H1 (cell line): ENCODE measurements at regions not wholly inside any gene's neighbourhood (a gene's known extent, or its start where the extent isn't known, plus 50 kb on each side); places are given as distances from the start of the nearest gene placed in this dataset.
"Not testable (repeated sequence)": the region's sequence is repeated elsewhere in the genome, so short reads cannot be mapped to it uniquely, and the experiment has no call there.

Experiments
- CTCF ChIA-PET: fragments of 300-600 bp; sonication (Branson Sonifier 250); formaldehyde crosslinking; loops from one replicate; lab custom pipeline; 2021; ENCODE audit not compliant: partially characterized antibody; lab: Charles Lee
- POLR2A ChIA-PET: fragments of 300-600 bp; sonication (Branson Sonifier 250); formaldehyde crosslinking; loops from one replicate; lab custom pipeline; 2021; ENCODE audit warnings: inconsistent platforms; ENCODE audit not compliant: partially characterized antibody; lab: Charles Lee
- DNase-seq, 2 experiments: peaks; one replicate each; pipeline versions ENCODE4 v3.0.0 to v3.0.0-alpha.2; 2010 to 2022; ENCODE audit warnings: low spot score in 2 of 2, low read depth in 1 of 2, mixed read lengths in 1 of 2
- FAIRE-seq: peaks from 2 replicates; lab custom pipeline; 2011; peaks lifted over from hg19 to GRCh38; lab: Jason Lieb, UNC
- H2AFZ ChIP-seq: 2 replicates; pipeline ENCODE4 v1.8.1; 2012; ENCODE audit warnings: low read length, inconsistent platforms
- H2AK5ac ChIP-seq: 2 replicates; pipeline ENCODE4 v1.6.1; 2013; ENCODE audit warnings: low read depth, low read length
- H2BK120ac ChIP-seq: replicated peaks from 2 replicates; pipeline ENCODE3; 2013; ENCODE audit warnings: low read depth, low read length, inconsistent platforms
- H2BK12ac ChIP-seq: 2 replicates; pipeline ENCODE4 v1.6.1; 2013; ENCODE audit warnings: low read depth, low read length
- H2BK15ac ChIP-seq: 2 replicates; pipeline ENCODE4 v1.6.1; 2013; ENCODE audit warnings: low read length
- H2BK20ac ChIP-seq: 2 replicates; pipeline ENCODE4 v1.6.1; 2013; ENCODE audit warnings: low read length
- H2BK5ac ChIP-seq: 2 replicates; pipeline ENCODE4 v1.6.1; 2013; ENCODE audit warnings: low read depth, low read length
- H3K14ac ChIP-seq: 2 replicates; pipeline ENCODE4 v1.6.1; 2013; ENCODE audit warnings: inconsistent platforms; ENCODE audit not compliant: insufficient read length
- H3K18ac ChIP-seq: 2 replicates; pipeline ENCODE4 v1.6.1; 2013; ENCODE audit warnings: low read length; ENCODE audit errors: extremely low read depth
- H3K23ac ChIP-seq: 2 replicates; pipeline ENCODE4 v1.6.1; 2013; ENCODE audit warnings: inconsistent platforms; ENCODE audit not compliant: insufficient read length
- H3K23me2 ChIP-seq: 2 replicates; pipeline ENCODE4 v1.6.1; 2013; ENCODE audit warnings: low read depth, low read length
- H3K27ac ChIP-seq: 2 replicates; pipeline ENCODE4 v1.6.1; 2011; ENCODE audit warnings: low read depth, low read length, inconsistent platforms
- H3K27me3 ChIP-seq, 4 experiments: replicated peaks in 1 of 4; 1 replicate in 1 of 4; 2 replicates in 3 of 4; pipeline versions ENCODE4 v1.6.1 to v1.8.1; 2011 to 2013; ENCODE audit warnings: low read length in 3 of 4, mild to moderate bottlenecking in 3 of 4, inconsistent platforms in 2 of 4, mixed read lengths in 2 of 4, moderate library complexity in 1 of 4; ENCODE audit not compliant: control insufficient read depth in 3 of 4, insufficient read depth in 3 of 4; ENCODE audit errors: extremely low read depth in 1 of 4
- H3K36me3 ChIP-seq, 4 experiments: 2 replicates each; pipeline versions ENCODE4 v1.6.1 to v1.8.1; 2011 to 2013; ENCODE audit warnings: mild to moderate bottlenecking in 4 of 4, low read length in 3 of 4, moderate library complexity in 2 of 4, control low read depth in 1 of 4, inconsistent platforms in 1 of 4; ENCODE audit not compliant: insufficient read depth in 4 of 4, control insufficient read depth in 2 of 4
- H3K4ac ChIP-seq: replicated peaks from 2 replicates; pipeline ENCODE3; 2013; ENCODE audit warnings: low read length, low read depth, mixed read lengths, inconsistent platforms; ENCODE audit not compliant: insufficient read length
- H3K4me1 ChIP-seq, 4 experiments: replicated peaks in 1 of 4; 1 replicate in 1 of 4; 2 replicates in 3 of 4; pipeline versions ENCODE4 v1.6.1 to v1.8.1; 2011 to 2013; ENCODE audit warnings: low read length in 3 of 4, inconsistent platforms in 2 of 4, mixed read lengths in 1 of 4; ENCODE audit not compliant: insufficient read depth in 4 of 4, control insufficient read depth in 3 of 4
- H3K4me2 ChIP-seq, 2 experiments: 2 replicates each; pipeline versions ENCODE4 v1.6.1 to v1.8.1; 2011 to 2013; ENCODE audit warnings: low read depth in 2 of 2, low read length in 2 of 2, control low read depth in 1 of 2, inconsistent platforms in 1 of 2, mild to moderate bottlenecking in 1 of 2; ENCODE audit not compliant: insufficient read depth in 1 of 2
- H3K4me3 ChIP-seq, 4 experiments: fragments of 200-600, 300-600 bp in 1 of 4; sonication (generic), shearing (Covaris generic), sonication (Bioruptor Twin) in 1 of 4; 2 replicates each; pipeline versions ENCODE4 v1.5.1 to v1.8.1; 2011 to 2016; ENCODE audit warnings: low read length in 4 of 4, low read depth in 3 of 4, control low read depth in 2 of 4, inconsistent platforms in 2 of 4, mild to moderate bottlenecking in 2 of 4, mixed read lengths in 1 of 4, moderate library complexity in 1 of 4; ENCODE audit not compliant: insufficient read depth in 2 of 4; ENCODE audit errors: extremely low read depth in 1 of 4
- H3K56ac ChIP-seq: replicated peaks from 2 replicates; pipeline ENCODE3; 2013; ENCODE audit warnings: low read depth, mild to moderate bottlenecking, mixed read lengths, low read length, inconsistent platforms; ENCODE audit not compliant: insufficient read length
- H3K79me1 ChIP-seq: 2 replicates; pipeline ENCODE4 v1.6.1; 2013; ENCODE audit warnings: low read depth, low read length, control low read depth
- H3K79me2 ChIP-seq, 2 experiments: 2 replicates each; pipeline versions ENCODE4 v1.6.1 to v1.8.1; 2012 to 2013; ENCODE audit warnings: low read length in 2 of 2, mild to moderate bottlenecking in 2 of 2, inconsistent platforms in 1 of 2; ENCODE audit not compliant: insufficient read depth in 2 of 2, control insufficient read depth in 1 of 2
- H3K9ac ChIP-seq, 4 experiments: replicated peaks in 1 of 4; 1 replicate in 1 of 4; 2 replicates in 3 of 4; pipeline versions ENCODE4 v1.6.1 to v1.8.1; 2011 to 2013; ENCODE audit warnings: low read depth in 3 of 4, low read length in 3 of 4, control low read depth in 2 of 4, mild to moderate bottlenecking in 2 of 4, moderate library complexity in 2 of 4, inconsistent platforms in 1 of 4; ENCODE audit errors: extremely low read depth in 1 of 4
- H3K9me3 ChIP-seq, 2 experiments: 2 replicates each; pipeline versions ENCODE4 v1.6.1 to v1.8.1; 2012 to 2013; ENCODE audit warnings: mild to moderate bottlenecking in 2 of 2, moderate library complexity in 2 of 2, control low read depth in 1 of 2, inconsistent platforms in 1 of 2, low read depth in 1 of 2, low read length in 1 of 2, mixed read lengths in 1 of 2; ENCODE audit not compliant: insufficient read depth in 2 of 2
- H4K20me1 ChIP-seq, 2 experiments: replicated peaks in 1 of 2; 2 replicates each; pipeline versions ENCODE3 to v1.8.1; 2011 to 2013; ENCODE audit warnings: inconsistent platforms in 2 of 2, low read length in 2 of 2, mild to moderate bottlenecking in 1 of 2; ENCODE audit not compliant: insufficient read depth in 2 of 2, control insufficient read depth in 1 of 2
- H4K5ac ChIP-seq: 2 replicates; pipeline ENCODE4 v1.6.1; 2013; ENCODE audit warnings: low read length, low read depth, mixed read lengths, inconsistent platforms; ENCODE audit not compliant: insufficient read length
- H4K8ac ChIP-seq: 2 replicates; pipeline ENCODE4 v1.8.0; 2013; ENCODE audit warnings: mild to moderate bottlenecking, moderate library complexity, low read length, inconsistent platforms; ENCODE audit not compliant: insufficient read depth; ENCODE audit errors: extremely low read depth
- H4K91ac ChIP-seq: replicated peaks from 2 replicates; pipeline ENCODE3; 2013; ENCODE audit warnings: low read length, mixed read lengths, inconsistent platforms; ENCODE audit not compliant: insufficient read length
- BACH1 ChIP-seq: IDR thresholded peaks from 2 replicates; pipeline ENCODE4 v1.6.1; 2012; ENCODE audit warnings: low read length, improper control_type of control experiment
- BRCA1 ChIP-seq: IDR thresholded peaks from 2 replicates; pipeline ENCODE4 v1.6.1; 2012; ENCODE audit warnings: low read depth, low read length, improper control_type of control experiment
- CTCF ChIP-seq, 3 experiments: IDR thresholded peaks; 1 replicate in 2 of 3; 2 replicates in 1 of 3; pipeline versions ENCODE4 v1.5.1 to v1.6.1; 2011; ENCODE audit warnings: low read length in 3 of 3, mild to moderate bottlenecking in 3 of 3, inconsistent platforms in 2 of 3, low read depth in 1 of 3, moderate library complexity in 1 of 3; ENCODE audit not compliant: insufficient read depth in 1 of 3; ENCODE audit errors: control extremely low read depth in 1 of 3
- EP300 ChIP-seq, 2 experiments: IDR thresholded peaks; 1 replicate in 1 of 2; 2 replicates in 1 of 2; pipeline ENCODE4 v1.6.1; 2011 to 2012; ENCODE audit warnings: low read depth in 2 of 2, low read length in 2 of 2, mild to moderate bottlenecking in 2 of 2, borderline replicate concordance in 1 of 2, inconsistent platforms in 1 of 2, moderate library complexity in 1 of 2
- SP4 ChIP-seq: IDR thresholded peaks from 2 replicates; pipeline ENCODE4 v1.6.1; 2012; ENCODE audit warnings: low read length, inconsistent platforms
- SUZ12 ChIP-seq: fragments of 200-600 bp; sonication (generic); IDR thresholded peaks from 2 replicates; pipeline ENCODE4 v1.6.1; 2012; ENCODE audit warnings: mild to moderate bottlenecking, inconsistent platforms, low read length, moderate library complexity, mixed read lengths
- WGBS, 2 experiments: shearing (Covaris generic) in 1 of 2; methylation state at CpG; one replicate each; pipeline versions ENCODE4 v1.1.6 to v1.1.7; 2013 to 2015; ENCODE audit warnings: low lambda C conversion rate in 2 of 2, mixed read lengths in 2 of 2, inconsistent platforms in 1 of 2, low coverage in 1 of 2, missing lambda C conversion rate in 1 of 2; ENCODE audit not compliant: insufficient replicate concordance in 2 of 2, insufficient coverage in 1 of 2, insufficient read length in 1 of 2; ENCODE audit errors: extremely low coverage in 1 of 2, missing lambda C conversion rate in 1 of 2; 5-methylcytosine and 5-hydroxymethylcytosine counted together

- TF ChIP-seq SUZ12 (no peak), BACH1 (no peak), EP300 (IDR thresholded peaks at IDR 0.05; ENCODE audit: borderline replicate concordance in 1 of 2, low read depth in 2 of 2, low read length in 2 of 2) (no peak), BRCA1 (no peak), SP4 (no peak), CTCF (IDR thresholded peaks at IDR 0.05; ENCODE audit: control extremely low read depth in 1 of 3, insufficient read depth in 1 of 3, low read depth in 1 of 3, low read length in 3 of 3) (no peak)
These were observed 714.7 kb upstream of the NEGR1 start (continued) for GRCh38 chr1:72997041-72997440.

- not testable (repeated sequence) for H4K20me1 ChIP-seq, H3K4ac ChIP-seq, H2BK12ac ChIP-seq, H3K56ac ChIP-seq, DNase-seq, H3K14ac ChIP-seq, H3K79me1 ChIP-seq, H3K27me3 ChIP-seq, H3K9ac ChIP-seq, FAIRE-seq, H2AFZ ChIP-seq, H3K79me2 ChIP-seq, H3K4me2 ChIP-seq, H3K9me3 ChIP-seq, H2AK5ac ChIP-seq, H4K8ac ChIP-seq, H2BK120ac ChIP-seq, H3K23ac ChIP-seq, H3K36me3 ChIP-seq, H2BK15ac ChIP-seq, H3K18ac ChIP-seq, H2BK20ac ChIP-seq, H3K27ac ChIP-seq, H3K4me1 ChIP-seq, H3K4me3 ChIP-seq, H4K5ac ChIP-seq, H4K91ac ChIP-seq, H3K23me2 ChIP-seq
- H2BK5ac ChIP-seq: peak overlapping the region; percentile 95; the same call in 1 of the 2 replicates
- ChIA-PET POLR2A (interaction anchor here (1.6 kb wide), 1 partner anchor 11 kb away, joined by 3 read pairs; no protein-coding TSS in a partner anchor), CTCF (interaction anchor here (0.8 kb wide), 1 partner anchor 157 kb away, joined by 3 read pairs; no protein-coding TSS in a partner anchor)
- WGBS, 2 experiments: 37% methylated on average over 4 of the region's 4 CpGs; no CpG with 5 or more reads in 1 of the 2 experiments
These were observed 705.5 kb upstream of the NEGR1 start for GRCh38 chr1:72987871-72988270.
